HG03060 (cell line): ENCODE measurements at regions not wholly inside any gene's neighbourhood (a gene's known extent, or its start where the extent isn't known, plus 50 kb on each side); places are given as distances from the start of the nearest gene placed in this dataset.

Experiments used
- ATAC-seq: cut with Tn5 transposase; IDR thresholded peaks from one replicate; pipeline ENCODE4 v1.9.1; 2021; ENCODE audit warnings: low read depth, moderate number of reproducible peaks; ENCODE audit not compliant: unreplicated experiment

DNA sequence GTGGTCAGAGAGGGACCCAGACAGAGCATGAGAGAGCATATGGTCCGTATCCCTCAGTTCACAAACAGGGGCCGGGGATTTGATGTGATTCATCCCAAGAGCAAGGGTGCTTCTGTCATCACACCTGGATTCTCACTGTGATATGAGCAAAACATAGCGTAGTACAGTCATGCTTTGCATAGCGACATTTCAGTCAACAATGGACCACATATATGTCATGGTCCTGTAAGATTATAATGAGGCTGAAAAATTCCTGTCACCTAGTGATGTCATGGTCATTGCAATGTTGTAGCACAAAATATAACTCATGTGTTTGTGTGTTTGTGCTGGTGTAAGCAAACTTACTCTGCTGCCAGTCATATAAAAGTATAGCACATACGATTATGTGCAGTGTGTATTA is 207.4 kb upstream of the CDH13 start:
- ATAC-seq = no peak

DNA sequence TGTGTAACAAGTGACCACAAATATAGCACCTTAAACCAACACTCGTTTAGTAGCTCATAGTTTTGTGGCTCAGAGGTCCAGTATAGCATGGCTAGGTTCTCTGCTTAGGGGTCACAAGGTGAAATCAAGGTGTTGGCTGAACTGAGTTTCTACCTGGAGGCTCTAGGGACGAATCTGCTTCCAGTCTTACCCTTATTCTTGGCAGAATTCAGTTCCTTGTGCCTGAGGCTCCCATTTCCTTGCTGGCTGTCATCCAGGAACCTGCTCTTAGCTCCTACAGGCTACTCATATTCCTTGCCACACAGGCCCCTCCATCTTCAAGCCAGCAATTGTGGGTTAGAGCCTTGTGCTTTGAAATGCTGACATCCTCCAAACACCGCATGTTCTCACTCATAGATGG is 212.3 kb upstream of the CDH13 start:
- no peak for ATAC-seq

DNA sequence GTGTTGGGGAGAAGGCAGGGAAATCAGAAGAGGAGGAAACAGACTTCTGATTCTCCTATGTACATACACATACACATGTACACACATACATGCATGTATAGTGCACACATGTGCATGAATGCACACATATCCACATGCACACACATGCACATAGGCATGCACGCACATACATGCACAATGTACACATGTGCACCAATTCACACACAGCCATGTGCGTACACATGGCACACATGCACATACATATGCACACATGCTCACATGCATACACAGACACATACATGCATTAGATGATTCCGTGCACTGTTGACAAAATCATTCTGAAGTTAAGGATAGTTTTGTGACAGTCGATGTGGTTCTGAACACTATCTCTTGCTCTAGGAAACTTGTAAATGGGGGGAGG is 214.0 kb upstream of the CDH13 start:
- no peak for ATAC-seq

DNA sequence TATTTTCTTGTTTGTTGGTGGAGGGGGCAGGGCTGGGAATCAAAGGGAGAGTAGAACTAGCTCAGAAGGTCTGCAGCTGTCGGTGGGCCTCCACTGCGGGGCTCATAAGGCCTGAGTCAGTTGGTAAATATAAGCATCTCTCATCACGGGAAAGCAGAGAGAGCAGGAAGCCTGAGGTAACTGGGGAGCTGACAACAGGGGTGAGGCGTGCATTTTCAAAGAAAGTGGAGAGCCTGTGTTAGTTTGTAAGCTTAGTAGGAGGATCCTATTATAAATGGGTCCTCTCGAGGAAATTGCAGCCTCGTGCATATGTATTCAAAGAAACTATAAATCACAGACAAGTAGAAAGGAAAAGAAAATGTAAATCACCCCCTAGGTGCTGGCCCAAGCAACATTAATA is 221.0 kb upstream of the CDH13 start:
- no peak for ATAC-seq

DNA sequence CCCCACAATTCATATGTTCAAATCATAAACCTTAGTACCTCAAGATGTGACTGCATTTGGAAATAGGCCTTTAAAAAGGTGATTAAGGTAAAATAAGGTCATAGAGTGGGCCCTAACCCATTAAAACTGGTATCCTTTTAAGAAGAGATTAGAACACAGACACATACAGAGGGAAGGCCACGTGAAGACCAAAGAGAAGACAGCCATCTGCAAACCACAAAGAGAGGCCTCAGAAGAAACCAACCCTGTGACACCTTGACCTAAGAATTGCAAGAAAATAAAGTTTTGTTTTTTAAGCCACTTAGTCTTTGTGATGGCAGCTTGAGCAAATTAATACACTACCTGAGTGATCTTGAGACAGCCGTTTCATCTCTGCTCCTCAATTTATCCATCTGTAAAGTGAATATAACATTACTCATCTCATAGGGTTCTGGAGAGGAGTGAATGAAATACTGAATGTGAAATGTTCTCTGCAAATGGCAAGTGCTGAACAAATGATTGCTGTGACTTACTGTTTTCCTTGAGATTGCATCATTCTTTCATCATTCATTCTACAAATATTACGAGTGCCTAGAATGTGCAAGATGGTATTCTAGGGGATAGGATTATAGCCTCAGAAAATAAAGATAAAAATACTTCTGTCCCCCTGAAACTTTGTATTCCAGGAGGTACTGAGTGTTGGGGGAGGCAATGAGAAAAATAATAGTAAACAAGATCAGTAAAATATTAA is 222.0 kb upstream of the CDH13 start:
- no peak for ATAC-seq

DNA sequence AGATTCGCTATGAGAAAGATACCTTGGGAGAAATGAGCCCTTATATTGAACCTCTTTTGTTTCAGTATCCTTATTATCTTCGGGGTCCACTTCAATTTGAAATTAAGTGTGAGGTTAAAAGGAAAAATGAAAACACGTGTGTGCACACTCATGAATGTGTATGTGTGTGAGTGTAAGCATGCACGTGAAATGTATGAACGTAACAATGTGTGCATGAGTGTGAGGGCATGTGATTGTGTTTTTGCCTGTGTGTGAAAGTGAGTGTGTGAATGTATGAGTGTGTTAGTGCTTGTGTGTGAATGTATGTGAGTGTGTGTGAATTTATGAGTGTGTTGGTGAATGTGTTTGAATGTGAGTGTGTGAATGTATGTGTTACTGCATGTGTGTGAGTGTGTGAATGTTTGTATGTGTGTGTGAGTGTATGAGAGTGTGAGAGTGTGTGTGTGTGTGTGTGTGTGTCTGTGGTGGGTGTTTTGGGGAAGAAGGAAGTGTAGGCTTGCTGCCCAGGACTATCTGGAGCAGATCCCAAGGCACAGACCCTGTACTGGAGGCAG is 224.0 kb upstream of the CDH13 start:
- no peak for ATAC-seq

DNA sequence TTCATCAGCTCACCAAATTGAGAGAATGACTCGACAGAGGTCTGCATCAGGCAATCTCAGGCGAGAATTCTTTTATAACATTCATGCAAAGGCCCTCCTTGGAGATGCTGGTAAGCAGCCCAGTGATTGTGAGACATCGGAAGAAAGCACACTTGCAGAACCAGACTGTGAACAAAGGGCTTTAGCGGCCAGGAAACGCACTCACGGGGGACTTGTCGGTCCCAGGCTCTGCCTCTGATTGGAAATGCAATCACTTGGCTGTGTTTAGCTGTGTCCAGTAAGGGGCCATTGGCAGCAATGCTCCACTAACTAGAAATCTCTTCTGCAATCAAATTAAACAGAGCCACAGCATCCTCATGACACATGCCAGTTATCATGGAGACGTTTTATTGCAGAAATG is 226.7 kb upstream of the CDH13 start:
- no peak for ATAC-seq

DNA sequence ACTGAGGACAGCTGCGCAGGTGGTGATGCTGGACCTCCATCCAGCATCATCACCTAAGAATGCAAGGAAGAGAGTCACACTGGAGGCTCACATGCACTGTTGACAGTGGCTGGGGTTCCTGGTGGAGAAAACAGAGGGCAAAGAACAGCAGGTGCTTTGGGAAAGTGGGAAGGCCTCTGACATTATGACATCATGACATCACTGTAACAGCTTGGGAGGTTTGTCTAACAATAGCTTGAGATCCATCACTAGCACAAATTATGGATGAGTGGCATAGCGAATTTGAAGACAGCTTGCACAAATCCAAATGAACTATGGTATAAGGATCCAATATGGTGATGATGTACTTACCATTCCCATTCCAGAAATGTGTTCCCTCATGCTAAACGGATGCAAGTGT is 226.5 kb upstream of the MPHOSPH6 start:
- ATAC-seq = no peak

DNA sequence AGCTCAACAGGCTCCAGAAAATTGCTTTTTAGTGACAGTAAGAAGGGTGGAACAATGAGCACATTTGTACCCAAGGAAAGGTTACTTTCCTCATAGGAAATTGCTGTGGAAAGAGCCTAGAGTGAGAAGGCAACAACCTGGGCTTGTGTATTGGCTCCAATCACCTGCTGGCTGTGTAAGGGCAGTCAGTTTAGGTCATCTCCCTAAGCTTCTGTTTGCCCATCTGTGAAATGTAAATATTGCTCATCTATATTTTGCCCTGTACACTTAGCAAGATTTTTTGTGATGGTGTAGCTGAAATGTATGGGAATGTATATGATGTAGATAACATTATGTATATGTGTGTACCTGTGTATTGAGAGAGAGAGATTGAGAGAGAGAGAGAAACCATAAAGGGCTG is 225.2 kb upstream of the MPHOSPH6 start:
- ATAC-seq = no peak

DNA sequence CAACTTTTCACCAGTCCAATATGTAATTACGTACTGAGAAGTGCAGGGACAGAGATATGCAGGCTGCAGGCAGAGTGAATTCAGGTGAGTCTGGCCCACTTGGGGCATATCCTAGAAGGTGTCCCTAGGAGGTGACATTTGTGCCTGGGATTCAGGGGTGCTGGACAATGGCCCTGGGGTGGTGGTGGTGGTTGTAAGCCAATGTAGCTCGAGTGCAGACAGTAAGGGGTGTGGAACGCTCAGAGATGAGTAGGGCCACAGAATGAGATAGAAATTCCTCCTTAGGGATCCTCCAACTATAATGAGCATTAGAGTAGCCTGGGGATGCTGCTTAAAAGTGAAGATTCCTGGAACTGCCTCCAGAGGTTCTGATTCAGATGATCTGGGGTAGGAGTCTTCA is 221.7 kb upstream of the MPHOSPH6 start:
- no peak for ATAC-seq

DNA sequence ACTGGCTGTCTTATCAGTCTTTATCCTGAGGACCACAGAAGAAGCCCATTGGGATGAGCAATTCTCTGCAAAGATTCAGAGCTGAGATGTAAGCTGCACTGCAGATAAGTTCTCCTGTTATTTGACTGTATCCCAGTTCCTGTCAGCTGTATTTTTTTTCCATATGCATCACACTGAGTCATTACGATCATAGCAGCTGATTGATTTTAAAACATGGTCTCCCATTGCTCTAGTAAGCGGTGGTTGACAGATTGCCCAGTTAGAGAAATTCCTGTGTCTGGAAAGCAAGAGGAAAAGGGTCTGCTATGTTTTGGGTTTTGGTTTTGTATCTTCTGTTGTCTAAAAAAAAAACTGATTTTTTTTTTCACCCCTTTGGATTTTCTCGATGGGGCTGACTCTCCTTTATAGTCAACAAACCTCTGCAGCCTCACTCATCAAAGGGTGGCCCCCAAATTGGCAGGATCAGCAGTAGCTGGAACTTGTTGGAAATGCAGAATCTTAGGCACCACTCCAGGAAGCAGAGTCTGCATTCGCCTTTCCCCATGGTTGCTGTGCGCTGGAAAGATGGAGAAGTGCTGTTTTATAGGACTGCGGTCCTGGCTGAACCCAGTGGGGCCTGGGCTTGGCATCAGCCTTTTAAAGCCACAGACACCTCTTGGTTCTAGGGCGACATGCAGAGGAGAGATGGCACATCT is 220.1 kb upstream of the MPHOSPH6 start:
- ATAC-seq = no peak

DNA sequence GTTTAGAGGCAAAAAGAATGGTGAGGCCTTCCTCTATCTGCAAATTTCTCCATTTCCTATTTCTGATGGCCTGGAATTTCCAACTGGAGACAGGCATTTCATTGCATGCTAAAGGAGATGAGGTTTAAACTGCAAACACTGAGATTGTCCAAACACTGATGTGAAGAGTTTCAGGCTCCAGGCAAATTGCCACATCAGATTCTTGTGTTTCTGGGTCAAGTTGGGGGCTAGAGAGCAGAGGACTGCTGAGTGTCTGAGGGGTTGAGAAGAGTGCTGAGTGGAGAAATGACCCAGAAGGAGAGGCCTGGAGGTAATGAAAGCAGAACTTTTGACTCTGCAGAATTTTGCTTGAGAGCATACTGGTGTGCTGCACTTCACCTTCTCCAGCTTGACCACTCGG is 216.7 kb upstream of the MPHOSPH6 start:
- no peak for ATAC-seq

DNA sequence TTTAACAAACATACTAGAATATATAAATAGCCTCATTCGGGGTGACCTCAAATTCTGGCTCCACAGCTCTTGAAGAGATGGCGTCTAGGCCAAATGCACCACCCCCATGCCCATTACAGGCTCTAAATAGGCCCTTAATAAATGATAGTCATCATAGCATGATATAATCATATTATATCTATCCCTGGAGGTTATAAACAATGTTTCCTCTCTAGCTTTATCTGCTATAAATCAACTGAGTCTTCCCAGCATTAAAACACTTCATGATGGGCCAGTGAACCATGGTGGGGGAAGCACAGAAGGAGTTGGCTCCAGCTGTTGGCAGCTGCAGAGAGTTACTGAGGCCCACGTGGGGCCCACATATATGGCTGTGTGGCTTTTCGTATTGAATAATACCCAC is 214.9 kb upstream of the MPHOSPH6 start:
- ATAC-seq = no peak

DNA sequence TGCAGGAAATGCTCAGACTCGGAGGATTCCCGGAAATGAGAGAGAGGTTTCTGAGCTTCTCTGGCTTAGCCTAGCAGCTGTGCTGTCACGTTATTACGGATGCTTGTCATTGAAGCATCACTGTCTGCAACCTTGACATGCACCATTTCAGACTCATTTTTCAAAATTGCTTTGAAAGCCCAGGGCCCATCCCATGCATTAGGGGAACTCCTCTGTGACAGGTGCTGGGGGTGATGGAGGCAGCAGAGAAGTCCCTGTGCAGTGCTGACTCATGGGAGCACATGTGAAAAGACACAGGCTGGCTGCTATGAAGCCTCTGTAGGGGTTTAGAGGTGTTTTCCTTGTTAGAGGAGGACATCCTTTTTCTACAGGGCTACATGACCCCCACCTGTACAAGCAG is 214.0 kb upstream of the MPHOSPH6 start:
- no peak for ATAC-seq

DNA sequence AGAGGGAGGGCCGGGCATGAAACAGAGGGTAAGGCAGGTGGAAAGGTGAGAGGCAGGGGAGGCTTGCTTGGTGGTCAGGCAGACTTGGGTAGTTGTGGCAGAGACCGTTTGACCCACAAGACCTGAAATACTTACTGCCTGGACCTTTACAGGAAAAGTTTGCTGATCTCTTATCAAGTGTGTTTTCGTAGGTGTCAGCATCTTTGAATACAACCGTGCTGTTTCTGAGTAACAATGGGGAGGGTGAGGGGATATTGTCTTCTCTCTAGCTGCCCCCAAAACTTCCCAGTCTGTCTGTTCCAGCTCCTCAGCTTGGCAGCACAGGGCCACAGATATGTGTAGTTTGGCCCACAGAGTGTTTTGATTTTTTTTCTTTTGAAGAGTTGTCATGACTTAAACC is 212.5 kb upstream of the MPHOSPH6 start:
- no peak for ATAC-seq

DNA sequence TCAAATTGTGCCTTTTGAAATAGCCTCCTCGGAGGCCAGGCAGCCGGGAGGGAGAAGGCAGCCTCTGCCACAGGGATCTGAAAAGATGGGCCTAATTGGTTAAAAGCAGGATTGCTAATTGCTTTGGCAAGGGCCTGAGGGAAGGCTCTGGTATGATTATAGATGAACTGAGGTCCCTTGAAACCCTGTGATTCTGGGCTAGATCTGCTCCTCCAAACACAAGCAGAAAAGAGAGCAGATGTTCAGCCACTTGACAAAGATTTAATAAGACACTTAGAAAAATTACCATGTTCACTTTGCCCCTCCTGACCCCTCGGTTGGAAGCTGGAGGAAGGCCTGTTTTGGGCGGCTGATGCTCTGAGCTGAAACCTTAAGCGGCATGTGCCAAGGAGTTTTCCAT is 209.5 kb upstream of the MPHOSPH6 start:
- no peak for ATAC-seq

DNA sequence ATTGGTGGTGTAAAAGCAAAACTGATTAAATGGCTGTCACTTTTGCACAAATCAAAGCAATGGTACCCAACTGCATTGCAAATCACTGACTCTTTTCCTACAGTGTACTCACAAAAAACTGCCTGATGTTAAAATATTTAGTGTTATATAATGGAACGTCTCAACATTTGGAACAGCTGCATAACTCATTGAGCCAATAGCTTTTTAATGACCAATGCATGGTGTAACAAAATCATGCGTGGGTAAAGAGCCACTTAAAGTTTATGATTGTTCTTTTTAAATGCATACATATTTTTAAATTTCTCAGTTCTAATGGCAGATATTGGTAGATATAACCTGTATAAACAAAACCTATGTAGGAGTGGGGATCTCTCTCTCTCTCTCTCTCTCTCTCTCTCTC is 204.0 kb upstream of the MPHOSPH6 start:
- no peak for ATAC-seq

DNA sequence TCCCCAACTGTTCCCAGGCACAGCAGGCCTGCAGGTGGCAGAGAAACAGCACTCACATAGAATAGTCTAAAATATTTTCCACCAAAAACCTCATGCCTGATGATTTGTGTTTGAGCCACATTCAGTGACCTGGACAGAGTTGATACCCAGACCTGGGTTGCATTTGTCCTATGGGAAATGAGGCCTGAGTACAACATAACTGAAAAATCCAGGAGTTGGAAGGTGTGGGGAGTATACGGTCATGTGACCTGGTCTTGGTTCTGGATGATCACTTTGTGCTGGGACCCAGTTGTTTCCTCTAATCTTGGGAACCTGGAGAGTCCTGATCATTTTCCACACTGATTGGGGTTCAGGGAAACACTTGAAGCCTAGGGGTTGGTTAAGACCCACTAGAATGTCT is 200.3 kb upstream of the MPHOSPH6 start:
- no peak for ATAC-seq

DNA sequence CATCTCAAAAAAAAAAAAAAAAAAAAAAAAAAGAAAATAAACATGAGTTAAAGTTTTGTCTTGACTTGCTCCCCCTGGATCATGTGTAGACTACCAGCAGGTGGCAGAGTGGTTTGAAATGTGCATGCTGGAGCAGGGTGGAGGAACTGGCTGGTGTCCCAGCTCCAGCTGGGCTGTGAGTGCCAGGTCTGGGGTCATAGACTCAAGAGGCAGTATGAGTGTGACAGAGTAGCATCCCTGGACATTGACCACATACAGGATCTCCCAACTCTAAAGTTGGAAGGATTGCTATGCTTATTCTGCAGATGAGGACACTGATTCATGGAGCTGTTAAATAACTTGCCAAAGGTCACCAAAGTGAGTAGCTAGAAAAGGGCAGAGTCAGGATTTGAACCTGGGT is 198.0 kb upstream of the MPHOSPH6 start:
- no peak for ATAC-seq

DNA sequence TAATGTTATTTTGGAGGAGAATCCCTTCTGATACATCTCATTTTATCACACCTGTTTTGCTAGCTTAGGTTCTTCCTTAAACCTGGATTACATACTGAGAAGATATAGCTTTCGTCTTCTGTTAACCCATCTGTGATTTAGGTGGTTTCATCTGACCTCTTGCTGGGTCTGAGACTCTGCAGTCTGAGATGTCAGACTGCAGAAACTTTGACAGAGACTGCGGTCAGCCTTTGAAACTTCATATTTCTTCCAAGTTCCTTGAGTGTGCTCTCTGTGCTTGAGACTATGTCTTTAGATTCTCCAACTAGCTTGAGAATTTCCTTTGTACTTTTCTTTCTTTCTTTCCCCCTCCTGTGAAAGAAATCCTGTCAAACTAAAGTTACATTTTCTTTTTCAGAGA is 196.4 kb upstream of the MPHOSPH6 start:
- ATAC-seq = no peak

DNA sequence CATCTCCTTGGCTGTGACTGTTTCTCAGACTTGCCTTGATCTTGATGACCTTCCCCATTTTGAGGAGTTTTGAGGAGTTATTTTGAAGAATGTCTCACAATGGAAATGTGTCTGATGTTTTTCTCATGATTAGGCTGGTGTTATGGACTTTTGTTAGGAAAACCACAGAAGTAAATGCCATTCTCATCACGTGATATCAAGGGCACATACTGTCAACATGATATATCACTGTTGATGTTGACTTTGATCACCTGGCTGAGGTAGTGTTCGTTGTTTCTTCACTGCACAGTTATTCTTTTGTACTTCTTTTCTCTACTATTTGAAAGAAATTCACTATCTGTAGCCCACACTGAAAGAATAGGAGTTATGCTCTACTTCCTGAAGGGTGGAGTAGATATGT is 194.7 kb upstream of the MPHOSPH6 start:
- no peak for ATAC-seq
